Endodermal cell (in vitro differentiated cells): ENCODE measurements at regions not wholly inside any gene's neighbourhood (a gene's known extent, or its start where the extent isn't known, plus 50 kb on each side); places are given as distances from the start of the nearest gene placed in this dataset.

Experiments used
- DNase-seq: peaks from one replicate; pipeline ENCODE4 v3.0.0-alpha.2; 2017
- H3K27ac ChIP-seq: 2 replicates; pipeline ENCODE4 v1.5.1; 2013; ENCODE audit warnings: mild to moderate bottlenecking, low read depth, low read length, moderate library complexity
- H3K27me3 ChIP-seq: 2 replicates; pipeline ENCODE4 v1.6.1; 2013; ENCODE audit warnings: mild to moderate bottlenecking, low read length, moderate library complexity; ENCODE audit not compliant: insufficient read depth, control insufficient read depth, poor library complexity, severe bottlenecking
- H3K36me3 ChIP-seq: 2 replicates; pipeline ENCODE4 v1.7.0; 2013; ENCODE audit warnings: mild to moderate bottlenecking, low read length, moderate library complexity; ENCODE audit not compliant: control insufficient read depth, insufficient read depth
- H3K4me1 ChIP-seq: one replicate; pipeline ENCODE4 v1.7.0; 2013; ENCODE audit warnings: low read length; ENCODE audit not compliant: control insufficient read depth, insufficient read depth
- H3K4me3 ChIP-seq: 2 replicates; pipeline ENCODE4 v1.5.1; 2013; ENCODE audit warnings: mild to moderate bottlenecking, low read length, moderate library complexity
- H3K9ac ChIP-seq: 2 replicates; pipeline ENCODE4 v1.6.1; 2013; ENCODE audit warnings: mild to moderate bottlenecking, low read length, moderate library complexity; ENCODE audit not compliant: poor library complexity, severe bottlenecking; ENCODE audit errors: extremely low read depth
- H3K9me3 ChIP-seq: 2 replicates; pipeline ENCODE4 v1.6.1; 2013; ENCODE audit warnings: mild to moderate bottlenecking, low read length, moderate library complexity; ENCODE audit not compliant: control insufficient read depth
- H3K27ac Mint-ChIP-seq: 2 replicates; pipeline ENCODE4 v1.8.0; 2020; ENCODE audit warnings: mixed read lengths
- H3K27me3 Mint-ChIP-seq: 2 replicates; pipeline ENCODE4 v1.8.0; 2021; ENCODE audit warnings: mild to moderate bottlenecking, mixed read lengths; ENCODE audit not compliant: insufficient read depth
- H3K36me3 Mint-ChIP-seq: 2 replicates; pipeline ENCODE4 v1.8.0; 2020; ENCODE audit warnings: low read depth, mixed read lengths
- H3K4me1 Mint-ChIP-seq: 2 replicates; pipeline ENCODE4 v1.8.0; 2020; ENCODE audit warnings: mixed read lengths
- H3K4me3 Mint-ChIP-seq: 2 replicates; pipeline ENCODE4 v1.8.0; 2020; ENCODE audit warnings: mild to moderate bottlenecking, moderate library complexity, mixed read lengths
- H3K9me3 Mint-ChIP-seq: 2 replicates; pipeline ENCODE4 v1.8.0; 2020; ENCODE audit warnings: mild to moderate bottlenecking, mixed read lengths
- WGBS, 2 experiments: methylation state at CpG; one replicate each; pipeline versions ENCODE4 v1.1.5 to v1.1.7; 2013; ENCODE audit warnings: missing lambda C conversion rate in 2 of 2, mixed read lengths in 1 of 2; ENCODE audit not compliant: insufficient coverage in 1 of 2, insufficient read length in 1 of 2; 5-methylcytosine and 5-hydroxymethylcytosine counted together
- TF ChIP-seq, protein P1 (sequence below): fragments of 200-600 bp; sonication (generic); conservative IDR thresholded peaks from 2 replicates; pipeline ENCODE4 v1.5.0; 2021; ENCODE audit warnings: antibody characterized with exemption, mild to moderate bottlenecking

DNA sequence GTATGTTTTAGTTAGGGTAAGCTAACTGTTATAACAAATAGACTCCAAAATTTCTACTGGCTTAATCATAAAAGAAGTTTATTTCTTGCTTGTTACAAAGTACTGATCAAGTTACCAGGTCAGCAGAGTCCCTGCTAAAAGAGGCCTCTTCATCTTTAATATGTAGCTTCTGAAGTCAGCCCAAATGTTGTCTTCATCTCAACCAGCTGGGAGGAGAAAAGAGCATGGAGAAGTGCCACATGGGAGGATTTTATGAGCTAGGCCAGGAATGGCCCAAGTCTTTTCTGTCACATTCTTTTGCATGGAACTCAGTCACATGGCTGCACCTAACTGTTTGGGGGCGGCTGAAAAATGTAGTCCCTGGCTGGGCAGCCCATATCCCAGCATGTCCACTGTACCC is 63.2 kb upstream of the APOBEC4 start:
- Histone ChIP-seq H3K4me1 (peaks cover 25% of the 10 kb centered on the region), H3K27me3 (no peaks in the 10 kb centered on the region), H3K9ac (no peak overlapping the region), H3K9me3 (peaks cover 7% of the 10 kb centered on the region), H3K27ac (no peak overlapping the region), H3K36me3 (no peaks in the 10 kb centered on the region), H3K4me3 (peak overlapping the region; percentile 14)
- no peaks in the 10 kb centered on the region for H3K36me3 Mint-ChIP-seq
- H3K4me3 Mint-ChIP-seq: no peak overlapping the region
- H3K27ac Mint-ChIP-seq: no peak overlapping the region
- 87 to 100% methylated on average over 1 of the region's 1 CpG for WGBS, 2 experiments
- H3K9me3 Mint-ChIP-seq: no peaks in the 10 kb centered on the region
- peaks cover 29% of the 10 kb centered on the region for H3K4me1 Mint-ChIP-seq
- TF ChIP-seq, protein P1, sequence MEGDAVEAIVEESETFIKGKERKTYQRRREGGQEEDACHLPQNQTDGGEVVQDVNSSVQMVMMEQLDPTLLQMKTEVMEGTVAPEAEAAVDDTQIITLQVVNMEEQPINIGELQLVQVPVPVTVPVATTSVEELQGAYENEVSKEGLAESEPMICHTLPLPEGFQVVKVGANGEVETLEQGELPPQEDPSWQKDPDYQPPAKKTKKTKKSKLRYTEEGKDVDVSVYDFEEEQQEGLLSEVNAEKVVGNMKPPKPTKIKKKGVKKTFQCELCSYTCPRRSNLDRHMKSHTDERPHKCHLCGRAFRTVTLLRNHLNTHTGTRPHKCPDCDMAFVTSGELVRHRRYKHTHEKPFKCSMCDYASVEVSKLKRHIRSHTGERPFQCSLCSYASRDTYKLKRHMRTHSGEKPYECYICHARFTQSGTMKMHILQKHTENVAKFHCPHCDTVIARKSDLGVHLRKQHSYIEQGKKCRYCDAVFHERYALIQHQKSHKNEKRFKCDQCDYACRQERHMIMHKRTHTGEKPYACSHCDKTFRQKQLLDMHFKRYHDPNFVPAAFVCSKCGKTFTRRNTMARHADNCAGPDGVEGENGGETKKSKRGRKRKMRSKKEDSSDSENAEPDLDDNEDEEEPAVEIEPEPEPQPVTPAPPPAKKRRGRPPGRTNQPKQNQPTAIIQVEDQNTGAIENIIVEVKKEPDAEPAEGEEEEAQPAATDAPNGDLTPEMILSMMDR: no peak
- no peak for DNase-seq
- no peaks in the 10 kb centered on the region for H3K27me3 Mint-ChIP-seq

DNA sequence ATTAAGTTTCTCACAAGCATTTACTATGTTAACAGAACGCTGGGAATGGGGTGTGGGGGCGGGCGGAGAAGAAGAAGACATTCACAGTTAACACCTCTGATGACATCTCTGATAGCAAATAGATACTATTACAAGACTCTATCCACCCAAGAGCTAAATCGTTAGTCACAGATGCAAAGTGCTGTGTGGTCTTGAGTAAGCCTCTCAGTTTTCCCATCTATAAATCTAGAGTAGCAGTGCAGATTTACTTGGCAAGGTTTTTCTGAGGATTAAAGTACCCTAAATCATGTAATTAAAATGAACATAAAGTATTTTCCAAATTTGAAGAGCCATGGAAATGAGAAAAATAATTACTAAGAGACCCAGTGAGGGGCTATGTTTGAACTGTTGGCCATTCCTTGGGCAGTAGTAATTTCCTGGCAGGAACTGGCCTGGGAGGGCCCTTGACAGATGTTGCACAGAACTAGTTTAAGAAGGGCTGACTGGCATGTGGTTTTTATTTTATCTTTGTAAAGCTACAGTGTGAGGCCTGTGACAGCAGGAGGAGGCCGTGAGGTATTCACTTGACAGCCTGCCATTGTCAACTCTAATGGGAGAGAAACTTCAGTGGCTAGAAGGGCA is 58.7 kb upstream of the APOBEC4 start:
- Mint-ChIP-seq H3K4me1 (peaks cover 26% of the 10 kb centered on the region), H3K4me3 (no peak overlapping the region), H3K36me3 (no peaks in the 10 kb centered on the region), H3K27me3 (peaks cover 1% of the 10 kb centered on the region), H3K27ac (no peak overlapping the region), H3K9me3 (no peaks in the 10 kb centered on the region)
- DNase-seq: no peak
- no peak overlapping the region for H3K9ac ChIP-seq
- no peak overlapping the region for H3K4me3 ChIP-seq
- H3K9me3 ChIP-seq: peaks cover 7% of the 10 kb centered on the region
- peaks cover 20% of the 10 kb centered on the region for H3K4me1 ChIP-seq
- H3K36me3 ChIP-seq: no peaks in the 10 kb centered on the region
- TF ChIP-seq, protein P1: peak; percentile 36
- no peak overlapping the region for H3K27ac ChIP-seq
- WGBS, 2 experiments: 73 to 82% methylated on average over 5 of the region's 5 CpGs
- H3K27me3 ChIP-seq: no peaks in the 10 kb centered on the region

DNA sequence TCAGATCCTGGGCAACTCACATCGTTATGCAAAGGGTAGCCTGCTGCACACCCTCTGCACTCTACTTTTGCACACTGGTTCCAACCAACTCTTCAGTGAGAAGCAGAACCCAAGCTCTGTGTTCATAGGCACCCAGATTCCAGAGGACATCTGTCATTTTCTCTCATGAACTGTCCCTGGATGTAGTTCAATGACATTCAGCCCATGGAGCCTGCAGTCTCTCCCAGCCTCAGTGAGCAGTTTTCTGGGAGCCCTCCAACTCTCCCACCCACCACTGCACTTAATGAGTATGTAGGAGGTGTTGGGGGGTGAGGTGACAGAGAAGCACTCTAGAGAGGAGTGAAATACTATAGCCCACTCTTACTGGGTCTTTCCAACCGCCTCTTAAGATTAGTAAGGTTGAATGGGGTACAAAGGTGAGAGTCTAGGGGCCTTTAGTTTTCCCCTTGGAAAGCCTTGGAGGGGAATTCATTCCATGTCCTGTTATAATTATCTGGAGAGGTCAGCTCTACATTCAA is 58.1 kb upstream of the APOBEC4 start:
- Histone ChIP-seq H3K36me3 (no peaks in the 10 kb centered on the region), H3K9ac (no peak overlapping the region), H3K4me1 (peaks cover 20% of the 10 kb centered on the region), H3K27me3 (no peaks in the 10 kb centered on the region), H3K9me3 (peaks cover 7% of the 10 kb centered on the region), H3K27ac (no peak overlapping the region), H3K4me3 (no peak overlapping the region)
- Mint-ChIP-seq H3K27ac (no peak overlapping the region), H3K27me3 (peaks cover 1% of the 10 kb centered on the region), H3K4me1 (peaks cover 25% of the 10 kb centered on the region), H3K4me3 (no peak overlapping the region), H3K36me3 (no peaks in the 10 kb centered on the region), H3K9me3 (no peaks in the 10 kb centered on the region)
- no peak for DNase-seq
- 87 to 100% methylated on average over 1 to 2 of the region's 2 CpGs for WGBS, 2 experiments
- TF ChIP-seq, protein P1: no peak
